ENCODE measurements at regions not wholly inside any gene's neighbourhood (a gene's known extent, or its start where the extent isn't known, plus 50 kb on each side); places are given as distances from the start of the nearest gene placed in this dataset.

- TF ChIP-seq ZNF280B (CRISPR knock-in tag; IDR thresholded peaks at IDR 0.05) (no peak), ESRRB (CRISPR knock-in tag; IDR thresholded peaks at IDR 0.05; ENCODE audit: borderline replicate concordance) (no peak), PTRF (tag; IDR thresholded peaks at IDR 0.05) (no peak), ELF1 (tag; IDR thresholded peaks at IDR 0.05) (no peak), PCBP1 (IDR thresholded peaks at IDR 0.05; ENCODE audit: low read depth, low read length, poor library complexity, severe bottlenecking) (no peak)
- TF ChIP-seq, protein P1, sequence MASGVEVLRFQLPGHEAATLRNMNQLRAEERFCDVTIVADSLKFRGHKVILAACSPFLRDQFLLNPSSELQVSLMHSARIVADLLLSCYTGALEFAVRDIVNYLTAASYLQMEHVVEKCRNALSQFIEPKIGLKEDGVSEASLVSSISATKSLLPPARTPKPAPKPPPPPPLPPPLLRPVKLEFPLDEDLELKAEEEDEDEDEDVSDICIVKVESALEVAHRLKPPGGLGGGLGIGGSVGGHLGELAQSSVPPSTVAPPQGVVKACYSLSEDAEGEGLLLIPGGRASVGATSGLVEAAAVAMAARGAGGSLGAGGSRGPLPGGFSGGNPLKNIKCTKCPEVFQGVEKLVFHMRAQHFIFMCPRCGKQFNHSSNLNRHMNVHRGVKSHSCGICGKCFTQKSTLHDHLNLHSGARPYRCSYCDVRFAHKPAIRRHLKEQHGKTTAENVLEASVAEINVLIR (CRISPR knock-in tag; IDR thresholded peaks at IDR 0.05) = no peak
- TF ChIP-seq, protein P2, sequence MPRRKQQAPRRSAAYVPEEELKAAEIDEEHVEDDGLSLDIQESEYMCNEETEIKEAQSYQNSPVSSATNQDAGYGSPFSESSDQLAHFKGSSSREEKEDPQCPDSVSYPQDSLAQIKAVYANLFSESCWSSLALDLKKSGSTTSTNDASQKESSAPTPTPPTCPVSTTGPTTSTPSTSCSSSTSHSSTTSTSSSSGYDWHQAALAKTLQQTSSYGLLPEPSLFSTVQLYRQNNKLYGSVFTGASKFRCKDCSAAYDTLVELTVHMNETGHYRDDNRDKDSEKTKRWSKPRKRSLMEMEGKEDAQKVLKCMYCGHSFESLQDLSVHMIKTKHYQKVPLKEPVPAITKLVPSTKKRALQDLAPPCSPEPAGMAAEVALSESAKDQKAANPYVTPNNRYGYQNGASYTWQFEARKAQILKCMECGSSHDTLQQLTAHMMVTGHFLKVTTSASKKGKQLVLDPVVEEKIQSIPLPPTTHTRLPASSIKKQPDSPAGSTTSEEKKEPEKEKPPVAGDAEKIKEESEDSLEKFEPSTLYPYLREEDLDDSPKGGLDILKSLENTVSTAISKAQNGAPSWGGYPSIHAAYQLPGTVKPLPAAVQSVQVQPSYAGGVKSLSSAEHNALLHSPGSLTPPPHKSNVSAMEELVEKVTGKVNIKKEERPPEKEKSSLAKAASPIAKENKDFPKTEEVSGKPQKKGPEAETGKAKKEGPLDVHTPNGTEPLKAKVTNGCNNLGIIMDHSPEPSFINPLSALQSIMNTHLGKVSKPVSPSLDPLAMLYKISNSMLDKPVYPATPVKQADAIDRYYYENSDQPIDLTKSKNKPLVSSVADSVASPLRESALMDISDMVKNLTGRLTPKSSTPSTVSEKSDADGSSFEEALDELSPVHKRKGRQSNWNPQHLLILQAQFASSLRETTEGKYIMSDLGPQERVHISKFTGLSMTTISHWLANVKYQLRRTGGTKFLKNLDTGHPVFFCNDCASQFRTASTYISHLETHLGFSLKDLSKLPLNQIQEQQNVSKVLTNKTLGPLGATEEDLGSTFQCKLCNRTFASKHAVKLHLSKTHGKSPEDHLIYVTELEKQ (CRISPR knock-in tag; IDR thresholded peaks at IDR 0.05) = no peak
Observed at GRCh38 chr2:81648370-81648769, 1343.8 kb upstream of the LRRTM1 start (continued).
